ENCODE measurements at regions not wholly inside any gene's neighbourhood (a gene's known extent, or its start where the extent isn't known, plus 50 kb on each side); places are given as distances from the start of the nearest gene placed in this dataset.

DNA sequence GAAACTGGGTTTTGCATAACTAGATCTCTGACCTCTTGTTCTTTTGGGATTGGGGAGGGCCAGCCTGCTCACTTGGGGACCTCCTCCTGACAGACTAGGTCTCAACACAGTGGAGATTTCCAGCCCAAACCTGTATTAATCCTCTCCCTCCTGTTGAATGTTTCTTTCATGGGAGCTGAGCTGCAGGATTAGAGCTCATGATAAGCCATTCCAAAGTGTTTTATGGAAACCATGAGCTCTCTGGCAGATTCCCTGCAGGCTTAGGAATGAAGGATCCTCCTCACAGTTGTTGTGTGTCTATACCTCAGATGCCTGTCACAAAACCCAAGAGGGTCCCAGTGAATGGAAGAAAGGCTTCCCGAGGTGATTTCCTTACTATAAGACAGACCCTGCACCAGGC lies 248.4 kb upstream of the B3GAT1 start:
- H3K4me3 ChIP-seq (ENCODE audit: control extremely low read depth in 1 of 5, extremely low read depth in 1 of 5, insufficient read depth in 1 of 5, low read depth in 2 of 5, low read length in 4 of 5), result no peak overlapping the region
- CTCF ChIA-PET, result no interaction called here
- no peak overlapping the region for H3K27ac Mint-ChIP-seq
- no peak overlapping the region for H3K4me3 Mint-ChIP-seq
- no peaks in the 10 kb centered on the region for H4K20me1 ChIP-seq (ENCODE audit: control insufficient read depth, insufficient read depth, low read length, poor library complexity, severe bottlenecking)
- no peaks in the 10 kb centered on the region for H3K27me3 ChIP-seq (replicated peaks in 1 of 4; ENCODE audit: control extremely low read depth in 1 of 4, control insufficient read depth in 3 of 4, insufficient read depth in 4 of 4, low read length in 3 of 4)
- H3K27ac ChIP-seq (ENCODE audit: low read length in 2 of 2), result no peak overlapping the region
- no peak for TF ChIP-seq EZH2 (IDR thresholded peaks at IDR 0.05; ENCODE audit: borderline replicate concordance, insufficient read depth, low read depth, low read length, poor library complexity, severe bottlenecking)
- no peak for TF ChIP-seq CTCF (IDR thresholded peaks at IDR 0.05)
- POLR2A ChIA-PET, result no interaction called here
- intact Hi-C loops (cut with micrococcal nuclease), result no loop called here
- H3K79me2 ChIP-seq (ENCODE audit: control insufficient read depth, insufficient read depth, low read length), result no peaks in the 10 kb centered on the region
- H3K9me3 Mint-ChIP-seq (ENCODE audit: insufficient read depth), result peaks cover 2% of the 10 kb centered on the region
- H2AFZ ChIP-seq (ENCODE audit: insufficient read depth, low read depth, low read length, poor library complexity, severe bottlenecking), result no peak overlapping the region
- no peaks in the 10 kb centered on the region for H3K4me1 Mint-ChIP-seq
- peaks cover 0 to 35% (median 0%) of the 10 kb centered on the region in 3 donors for H3K9me3 ChIP-seq (ENCODE audit: control extremely low read depth in 1 of 3, control insufficient read depth in 2 of 3, insufficient read depth in 1 of 3, low read length in 2 of 3)
- ATAC-seq (ENCODE audit: low read depth), result no peak
- WGBS (ENCODE audit: insufficient coverage), result no CpG with 5 or more reads among the region's 1 CpG
- no peaks in the 10 kb centered on the region for H3K4me1 ChIP-seq (ENCODE audit: control insufficient read depth in 2 of 2, insufficient read depth in 2 of 2, low read length in 2 of 2)
- no peak overlapping the region for H3K9ac ChIP-seq (ENCODE audit: low read length)
- DNase-seq, result no peak
- H3K27me3 Mint-ChIP-seq, result no peaks in the 10 kb centered on the region
- H3K36me3 ChIP-seq (replicated peaks in 1 of 2; ENCODE audit: control extremely low read depth in 1 of 2, control insufficient read depth in 1 of 2, extremely low read depth in 1 of 2, insufficient read depth in 2 of 2, low read length in 1 of 2), result no peaks in the 10 kb centered on the region
- no peak overlapping the region for H3K4me2 ChIP-seq (replicated peaks; ENCODE audit: low read depth, low read length, poor library complexity, severe bottlenecking)

DNA sequence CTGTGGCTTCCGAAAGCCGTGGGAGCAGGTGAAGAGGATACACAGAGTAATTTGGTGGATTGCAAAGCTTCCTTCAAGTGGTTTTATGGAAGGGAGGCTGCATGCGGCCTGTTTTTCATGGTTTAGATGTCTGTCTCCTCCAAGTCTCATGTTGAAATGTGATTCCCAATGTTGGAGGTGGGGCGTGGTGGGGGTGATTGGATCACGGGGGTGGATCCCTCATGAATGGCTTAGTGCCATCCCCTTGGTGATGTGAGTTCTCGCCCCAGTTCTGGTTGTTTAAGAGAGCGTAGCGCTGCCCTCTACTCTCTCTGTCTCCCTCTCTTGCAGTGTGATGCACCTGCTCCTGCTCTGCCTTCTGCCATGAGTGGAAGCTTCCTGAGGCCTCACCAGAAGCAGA lies 247.8 kb upstream of the B3GAT1 start:
- Mint-ChIP-seq H3K27ac (no peak overlapping the region), H3K27me3 (peaks cover 4% of the 10 kb centered on the region), H3K9me3 (ENCODE audit: insufficient read depth) (peaks cover 2% of the 10 kb centered on the region), H3K4me3 (no peak overlapping the region), H3K4me1 (no peaks in the 10 kb centered on the region)
- Histone ChIP-seq H3K4me3 (ENCODE audit: control extremely low read depth in 1 of 5, extremely low read depth in 1 of 5, insufficient read depth in 1 of 5, low read depth in 2 of 5, low read length in 4 of 5) (no peak overlapping the region), H3K9ac (ENCODE audit: low read length) (no peak overlapping the region), H4K20me1 (ENCODE audit: control insufficient read depth, insufficient read depth, low read length, poor library complexity, severe bottlenecking) (no peaks in the 10 kb centered on the region), H2AFZ (ENCODE audit: insufficient read depth, low read depth, low read length, poor library complexity, severe bottlenecking) (no peak overlapping the region), H3K9me3 (ENCODE audit: control extremely low read depth in 1 of 3, control insufficient read depth in 2 of 3, insufficient read depth in 1 of 3, low read length in 2 of 3) (peaks cover 0 to 38% (median 0%) of the 10 kb centered on the region in 3 donors), H3K4me2 (replicated peaks; ENCODE audit: low read depth, low read length, poor library complexity, severe bottlenecking) (no peak overlapping the region), H3K27ac (ENCODE audit: low read length in 2 of 2) (no peak overlapping the region), H3K79me2 (ENCODE audit: control insufficient read depth, insufficient read depth, low read length) (no peaks in the 10 kb centered on the region), H3K27me3 (replicated peaks in 1 of 4; ENCODE audit: control extremely low read depth in 1 of 4, control insufficient read depth in 3 of 4, insufficient read depth in 4 of 4, low read length in 3 of 4) (no peaks in the 10 kb centered on the region), H3K4me1 (ENCODE audit: control insufficient read depth in 2 of 2, insufficient read depth in 2 of 2, low read length in 2 of 2) (no peaks in the 10 kb centered on the region), H3K36me3 (replicated peaks in 1 of 2; ENCODE audit: control extremely low read depth in 1 of 2, control insufficient read depth in 1 of 2, extremely low read depth in 1 of 2, insufficient read depth in 2 of 2, low read length in 1 of 2) (no peaks in the 10 kb centered on the region)
- intact Hi-C loops (cut with micrococcal nuclease), result no loop called here
- WGBS (ENCODE audit: insufficient coverage), result 91% methylated on average over 8 of the region's 8 CpGs
- ChIA-PET CTCF (no interaction called here), POLR2A (no interaction called here)
- no peak for TF ChIP-seq CTCF (IDR thresholded peaks at IDR 0.05)
- TF ChIP-seq EZH2 (IDR thresholded peaks at IDR 0.05; ENCODE audit: borderline replicate concordance, insufficient read depth, low read depth, low read length, poor library complexity, severe bottlenecking), result no peak
- DNase-seq, result no peak
- ATAC-seq (ENCODE audit: low read depth), result no peak
